ENCODE measurements at regions not wholly inside any gene's neighbourhood (a gene's known extent, or its start where the extent isn't known, plus 50 kb on each side); places are given as distances from the start of the nearest gene placed in this dataset.

DNA sequence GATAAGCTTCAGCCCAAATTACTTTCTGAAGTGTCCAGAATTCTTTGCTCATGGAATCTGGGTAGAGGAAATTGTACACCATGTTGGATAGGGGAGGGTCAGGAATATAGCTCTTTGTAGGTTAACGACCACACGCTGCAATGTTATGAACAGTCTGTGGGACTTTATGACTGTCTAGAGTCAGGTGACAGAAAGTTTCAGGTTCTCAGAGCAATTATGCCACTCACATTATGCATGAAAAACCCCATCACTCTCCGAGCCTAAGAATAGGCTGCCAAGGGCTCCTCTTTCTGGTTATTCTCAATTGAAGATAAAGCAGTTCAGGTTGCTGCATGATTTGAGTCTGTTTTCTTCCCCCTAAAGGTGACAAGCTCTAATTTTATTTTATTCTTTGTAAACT, 430.9 kb downstream of the ATP23 start:
- DNase-seq, result no peak

DNA sequence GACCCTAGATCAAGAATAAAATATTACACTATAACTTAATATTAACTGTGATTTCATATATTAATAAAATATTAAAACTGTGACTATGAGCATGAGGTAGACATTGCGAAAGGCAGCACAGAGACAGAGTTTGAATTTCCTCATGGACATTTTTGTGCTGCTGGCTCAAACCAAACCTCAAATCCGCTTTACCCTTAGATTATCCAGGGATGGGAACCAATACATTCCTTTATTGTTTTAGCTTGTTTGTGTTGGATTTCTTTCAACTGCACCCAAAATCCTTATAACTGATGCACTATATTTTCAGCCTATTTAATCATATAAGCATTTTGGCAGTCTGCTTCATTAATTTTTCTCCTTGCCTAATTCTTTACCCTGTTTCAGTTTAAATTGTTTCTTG, 436.7 kb downstream of the ATP23 start:
- DNase-seq, result no peak

DNA sequence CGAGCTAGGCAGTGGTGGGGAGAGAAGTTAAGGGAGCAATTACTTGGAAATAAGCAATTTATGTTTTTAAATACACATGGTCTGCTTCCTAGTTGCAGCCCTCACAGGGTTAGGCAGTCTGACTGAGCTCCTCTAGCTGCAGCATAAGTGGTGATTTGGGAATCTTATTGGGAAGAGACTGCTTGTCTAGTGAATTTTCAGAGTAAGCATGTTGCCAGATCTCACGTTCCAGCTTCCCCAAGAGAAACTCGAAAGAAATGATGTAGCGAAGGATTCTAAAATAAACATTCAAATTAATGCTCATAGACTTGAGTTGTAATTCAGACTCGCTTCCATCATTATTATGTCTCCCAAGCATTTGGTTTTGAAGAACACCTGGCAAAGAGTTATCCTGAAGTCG, 440.2 kb downstream of the ATP23 start:
- no peak for DNase-seq

DNA sequence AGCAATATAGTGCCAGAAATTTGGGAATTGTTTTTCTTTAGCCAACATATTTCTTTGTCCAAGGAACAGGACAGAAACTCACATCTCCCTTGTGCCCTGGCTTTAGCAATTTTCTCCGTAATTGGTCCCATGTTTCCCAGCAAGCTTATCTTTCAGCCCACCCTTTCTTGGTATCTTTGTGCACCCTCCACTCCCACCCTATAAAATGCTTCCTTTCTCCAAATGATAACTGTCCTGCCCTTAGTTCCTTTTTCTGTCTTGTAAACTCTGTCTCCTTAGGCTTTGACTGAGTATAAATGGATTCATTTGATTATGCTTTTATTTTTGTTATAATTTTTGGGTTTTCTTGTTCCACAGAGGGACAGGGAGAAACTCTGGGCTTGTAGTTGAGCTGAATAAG, 442.8 kb downstream of the ATP23 start:
- no peak for DNase-seq

DNA sequence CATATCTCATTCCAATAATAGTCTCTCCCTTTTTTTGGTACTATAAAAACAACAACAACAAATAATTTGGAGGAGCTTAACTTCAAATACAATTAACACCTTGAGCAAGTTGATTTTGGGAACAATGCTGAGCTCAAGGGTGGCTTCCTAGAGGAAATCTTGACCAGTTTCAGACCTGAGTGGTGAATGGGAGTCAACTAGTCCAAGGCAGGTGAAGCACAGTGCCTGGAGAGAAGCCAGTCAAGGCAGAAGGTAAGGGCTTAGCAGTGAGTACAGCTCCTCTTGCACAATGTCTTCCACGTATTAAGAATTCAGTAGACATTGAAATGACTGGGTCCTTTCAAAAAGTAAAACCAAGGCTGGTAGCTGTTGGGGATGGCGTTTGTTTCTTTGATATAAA, 444.8 kb downstream of the ATP23 start:
- DNase-seq, result no peak

DNA sequence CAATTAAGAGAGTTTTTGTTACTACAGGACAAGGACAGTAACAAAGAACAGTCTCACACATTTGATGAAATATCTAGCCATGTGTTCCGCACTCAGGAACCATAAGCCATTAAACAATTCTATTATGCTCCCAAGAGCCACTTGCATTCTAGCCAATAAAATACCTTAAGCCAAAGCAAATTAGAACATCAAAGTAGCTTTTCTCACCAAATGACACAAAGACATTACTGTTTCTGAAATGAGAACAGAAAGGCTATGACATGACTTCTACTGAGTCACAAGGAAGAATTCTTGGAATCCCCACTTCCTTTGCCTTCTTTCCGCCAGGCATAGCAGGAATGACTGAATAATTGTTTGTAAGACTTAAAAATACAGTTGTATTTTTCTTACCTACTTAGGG, 445.8 kb downstream of the ATP23 start:
- no peak for DNase-seq

DNA sequence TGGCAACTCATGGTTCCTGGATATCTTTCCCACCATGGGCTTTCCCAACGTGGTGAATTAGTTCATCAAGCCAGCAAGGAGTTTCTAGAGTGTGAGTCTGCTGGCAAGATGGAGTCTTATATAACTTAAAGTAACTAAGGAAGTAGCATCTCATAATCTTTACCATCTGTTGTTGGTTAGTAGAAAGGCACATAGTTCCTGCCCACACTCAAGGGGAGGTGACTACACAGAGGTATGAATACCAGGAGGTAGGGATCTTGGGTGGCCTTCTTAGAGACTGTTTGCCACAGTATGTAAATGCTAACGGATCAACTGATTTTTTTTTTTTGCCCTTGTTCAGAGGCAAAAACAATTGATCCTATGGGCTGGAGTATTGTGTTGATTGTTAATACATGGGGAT, 446.9 kb downstream of the ATP23 start:
- DNase-seq, result no peak

DNA sequence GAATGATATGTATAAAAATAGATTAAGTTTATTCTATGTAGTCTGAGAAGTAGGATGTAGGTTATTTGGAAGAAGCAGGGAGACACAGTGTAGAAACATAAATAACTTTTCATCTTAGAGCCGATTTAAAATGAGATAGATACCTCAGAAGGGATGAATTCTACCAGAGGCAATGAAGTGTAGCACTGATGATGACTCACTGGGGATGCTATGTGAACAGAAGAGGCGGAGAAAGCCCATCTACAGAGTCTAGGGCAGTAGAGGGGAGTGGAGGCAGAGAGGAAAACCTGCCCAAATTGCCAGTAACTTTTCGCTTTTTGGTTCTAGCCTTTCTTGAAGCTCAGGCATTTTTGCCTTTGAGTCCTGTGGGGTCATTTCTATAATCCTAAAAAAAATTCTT, 451.8 kb downstream of the ATP23 start:
- DNase-seq, result no peak

DNA sequence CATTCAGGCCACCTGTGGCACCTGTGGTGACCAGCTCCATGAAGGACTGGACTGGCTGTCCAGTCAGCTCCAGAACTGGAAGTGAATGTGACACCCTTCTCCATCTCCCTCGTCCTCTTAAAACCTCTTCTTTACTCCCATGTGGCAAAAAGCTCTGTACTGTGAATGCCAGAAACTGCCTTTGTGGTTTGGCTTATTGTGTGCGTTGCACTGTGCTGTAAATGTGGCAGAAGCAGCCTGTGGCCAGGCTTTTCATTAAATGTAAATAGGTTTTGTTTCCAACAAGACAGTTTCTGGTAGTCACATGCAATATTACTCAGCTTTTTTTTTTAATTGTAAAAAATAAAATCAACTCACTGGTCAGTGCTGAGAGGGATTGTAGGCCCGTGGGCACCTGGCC, 453.7 kb downstream of the ATP23 start:
- no peak for DNase-seq

DNA sequence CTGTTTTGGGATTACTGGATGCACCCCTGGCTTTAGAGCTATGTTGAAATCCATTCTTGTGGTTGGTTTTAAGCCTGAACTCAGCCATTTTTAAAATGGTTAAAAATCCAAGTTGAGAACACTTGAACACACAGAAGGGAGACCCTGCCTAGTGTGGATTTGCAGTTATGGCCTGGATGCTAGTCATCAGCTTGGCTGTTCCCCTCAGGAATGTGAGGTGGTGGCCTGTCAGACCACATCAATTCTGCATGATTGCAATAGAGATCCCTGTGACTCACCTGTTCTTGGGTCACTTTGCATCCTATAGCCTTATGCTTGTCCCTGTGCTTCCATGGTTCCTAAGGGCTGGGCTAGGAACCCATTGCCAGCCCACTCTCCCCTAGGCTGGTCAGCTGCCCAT, 454.1 kb downstream of the ATP23 start:
- DNase-seq, result no peak

DNA sequence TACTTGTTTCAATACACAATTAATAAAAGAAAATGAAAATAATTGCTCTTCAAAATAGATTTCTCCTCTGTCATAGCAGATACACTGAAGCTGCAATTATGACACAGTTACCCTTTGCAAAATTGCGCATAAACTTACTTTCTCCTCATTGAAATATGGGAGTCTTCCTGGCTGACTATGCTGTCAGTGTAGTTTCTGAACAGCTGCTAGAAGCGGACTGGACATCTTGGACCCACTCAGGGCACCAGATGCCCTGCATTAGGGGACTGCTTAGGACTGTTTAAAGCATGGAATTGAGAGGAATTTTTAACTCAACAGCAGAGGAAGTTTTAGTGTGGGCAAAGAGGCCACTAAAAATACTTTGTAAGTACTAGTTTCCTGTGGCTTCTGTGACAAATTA, 454.9 kb downstream of the ATP23 start:
- no peak for DNase-seq

DNA sequence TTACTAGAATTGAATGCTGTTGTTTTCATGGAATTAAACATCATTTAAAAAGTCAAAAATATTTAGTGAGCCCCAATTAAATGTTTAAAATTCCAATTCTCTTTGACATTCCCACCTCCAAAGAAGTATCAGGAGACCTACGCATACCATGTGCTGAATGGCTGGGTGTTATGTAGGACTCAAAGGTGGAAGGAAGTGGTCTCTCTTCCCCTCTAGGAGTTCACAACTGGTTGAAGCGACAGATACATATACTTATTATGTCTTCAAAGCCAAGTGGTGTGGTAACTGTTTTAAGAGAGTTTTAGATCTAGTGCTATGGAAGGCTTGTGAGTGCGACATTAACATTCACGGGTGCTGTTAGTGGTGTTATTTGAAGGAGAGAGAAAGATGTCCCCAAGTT, 464.0 kb downstream of the ATP23 start:
- DNase-seq, result no peak

DNA sequence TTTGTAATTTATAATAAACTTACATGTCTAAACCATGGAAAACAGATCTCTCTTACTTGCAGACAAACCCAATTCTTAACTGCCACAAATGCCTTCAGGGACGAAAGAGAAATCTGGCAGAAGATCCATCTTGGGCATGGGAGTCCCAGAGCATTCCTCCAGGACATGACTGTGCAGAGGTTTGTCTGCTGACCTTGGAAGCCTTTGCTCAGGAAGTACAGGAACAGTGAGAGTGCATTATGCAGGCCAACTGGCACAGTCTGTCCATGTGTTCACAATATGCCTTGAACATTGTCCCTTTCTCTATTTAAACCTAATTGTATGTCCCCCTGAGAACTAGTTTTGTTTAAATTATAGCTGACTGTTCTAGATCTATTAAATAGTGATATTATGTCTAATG, 467.1 kb downstream of the ATP23 start:
- no peak for DNase-seq

DNA sequence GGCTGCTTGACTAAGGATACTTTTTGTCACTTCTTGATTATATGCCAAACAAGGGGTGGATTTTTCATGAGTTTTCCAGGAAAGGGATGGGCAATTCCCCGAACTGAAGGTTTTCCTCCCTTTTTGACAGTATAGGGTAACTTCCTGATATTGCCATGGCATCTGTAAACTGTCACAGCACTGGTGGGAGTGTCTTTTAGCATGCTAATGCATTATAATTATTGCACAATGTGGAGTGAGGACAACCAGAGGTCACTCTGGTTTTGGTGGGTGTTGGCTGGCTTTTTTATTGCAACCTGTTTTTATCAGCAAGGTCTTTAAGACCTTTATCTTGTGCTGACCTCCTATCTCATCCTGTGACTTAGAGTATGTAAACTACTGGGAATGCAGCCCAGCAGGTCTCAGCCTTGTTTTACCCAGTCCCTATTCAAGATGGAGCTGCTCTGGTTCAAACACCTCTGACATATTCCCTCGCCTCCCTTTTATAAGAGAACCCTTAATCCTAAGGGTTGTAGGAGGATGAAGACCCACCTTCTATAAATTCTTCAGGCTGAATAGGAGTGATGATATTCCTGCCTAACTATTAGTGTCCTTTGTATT, 471.2 kb downstream of the ATP23 start:
- peak; percentile 13 to 33 for DNase-seq

DNA sequence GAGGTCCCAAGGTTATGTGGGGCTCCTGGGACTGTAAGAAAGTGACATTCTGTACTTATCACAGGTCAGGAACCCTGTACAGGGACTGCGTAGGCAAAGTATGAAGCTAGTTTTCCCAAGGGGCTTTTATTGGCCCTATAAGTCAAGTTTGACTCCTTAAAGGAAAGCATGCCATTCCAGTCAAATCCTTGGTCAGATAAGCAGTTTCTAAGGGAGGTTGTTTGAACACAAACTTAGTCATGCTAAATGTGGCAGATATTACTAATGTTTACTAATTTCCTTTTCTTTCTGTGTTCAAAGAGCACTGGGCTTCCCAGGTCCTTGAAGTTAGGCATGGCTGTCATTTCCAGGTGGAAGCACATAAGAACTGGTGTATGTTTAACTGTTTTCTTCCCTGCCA, 472.4 kb downstream of the ATP23 start:
- no peak for DNase-seq

DNA sequence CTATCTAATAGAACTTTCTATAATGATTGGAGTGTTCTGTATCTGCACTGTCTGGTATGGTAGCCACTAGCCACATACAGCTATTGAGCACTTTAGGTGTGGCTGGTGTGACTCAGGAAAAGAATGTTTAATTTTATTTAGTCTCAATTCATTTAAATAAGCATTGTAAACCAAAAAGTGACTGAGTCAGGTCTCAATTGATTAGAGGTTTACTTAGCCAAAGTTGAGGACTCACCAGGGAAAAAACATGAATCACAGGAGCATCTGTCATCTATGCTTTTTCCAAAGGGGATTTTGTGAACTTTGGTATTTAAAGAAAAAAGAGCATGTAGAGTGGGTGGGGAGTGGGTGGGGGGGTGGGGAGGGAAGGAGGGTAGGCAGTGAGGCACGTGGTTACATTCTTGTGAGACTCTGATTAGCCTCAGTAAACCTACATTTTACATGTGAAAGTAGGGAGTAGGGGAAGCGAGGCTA, 473.1 kb downstream of the ATP23 start:
- DNase-seq, result peak in 1 of 2 donors; percentile 37

DNA sequence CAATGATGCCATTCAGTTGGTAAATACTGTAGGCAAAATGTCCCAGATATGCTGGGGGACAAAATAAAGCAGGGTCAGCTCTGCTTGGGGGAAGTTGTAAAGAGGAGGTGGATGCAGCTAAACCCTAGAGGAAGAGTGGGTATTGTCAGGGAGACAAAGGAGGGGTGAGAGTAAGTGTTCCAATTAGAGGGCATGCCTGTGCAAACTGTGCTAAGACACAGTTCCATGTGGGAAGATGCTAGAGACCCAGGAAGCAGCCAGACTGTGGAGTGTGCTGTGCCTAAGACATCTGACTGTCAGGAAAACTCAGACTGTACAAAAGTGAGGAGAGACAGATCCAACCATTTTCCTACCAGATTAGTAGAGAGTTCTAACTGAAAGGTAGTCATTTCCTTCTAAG, 474.3 kb downstream of the ATP23 start:
- no peak for DNase-seq

DNA sequence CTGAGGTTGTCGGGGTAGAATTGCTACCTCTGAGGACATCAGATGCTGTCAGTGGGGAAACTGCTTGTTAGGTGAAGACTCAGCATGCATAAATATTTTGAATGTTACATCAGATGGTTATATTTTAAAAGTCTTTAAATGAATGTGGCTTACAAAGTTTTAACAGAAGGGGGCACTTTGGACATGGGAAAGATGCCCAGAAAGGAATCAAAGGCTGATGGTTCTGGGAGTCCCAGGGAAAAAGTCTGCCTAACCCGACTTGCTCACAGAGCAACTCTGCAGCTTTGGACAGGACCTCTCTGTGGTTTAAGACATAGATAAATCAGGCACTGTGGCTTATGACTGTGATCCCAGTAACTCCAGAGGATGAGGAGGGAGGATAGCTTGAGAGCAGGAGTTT, 474.9 kb downstream of the ATP23 start:
- DNase-seq, result no peak

DNA sequence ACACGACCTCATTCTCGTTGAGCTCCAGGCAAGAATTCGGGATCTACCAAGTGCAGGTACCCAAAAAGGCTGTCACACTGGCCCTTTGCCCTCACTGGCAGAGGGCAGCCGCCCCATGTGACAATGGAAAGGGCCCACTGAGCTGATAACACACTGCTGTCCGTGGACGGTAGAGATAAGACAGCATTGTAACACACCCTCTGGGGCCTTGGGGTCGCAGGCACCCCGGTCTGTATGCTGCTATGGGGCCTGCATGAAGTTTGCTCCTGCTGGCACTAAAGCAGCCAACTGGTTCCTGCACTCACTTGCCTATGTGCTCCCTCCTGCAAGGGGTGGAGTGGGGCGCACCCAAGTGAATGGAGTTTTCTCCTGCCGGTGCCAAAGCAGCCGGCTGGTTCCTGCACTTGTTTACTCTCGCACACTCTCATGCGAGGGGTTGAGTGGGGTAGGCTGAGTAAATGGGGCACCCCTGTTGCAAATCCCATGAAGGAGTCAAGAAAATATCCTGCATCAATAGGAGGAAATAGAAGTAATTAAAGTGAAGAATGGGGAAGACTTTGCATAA, 477.9 kb downstream of the ATP23 start:
- no peak for DNase-seq

DNA sequence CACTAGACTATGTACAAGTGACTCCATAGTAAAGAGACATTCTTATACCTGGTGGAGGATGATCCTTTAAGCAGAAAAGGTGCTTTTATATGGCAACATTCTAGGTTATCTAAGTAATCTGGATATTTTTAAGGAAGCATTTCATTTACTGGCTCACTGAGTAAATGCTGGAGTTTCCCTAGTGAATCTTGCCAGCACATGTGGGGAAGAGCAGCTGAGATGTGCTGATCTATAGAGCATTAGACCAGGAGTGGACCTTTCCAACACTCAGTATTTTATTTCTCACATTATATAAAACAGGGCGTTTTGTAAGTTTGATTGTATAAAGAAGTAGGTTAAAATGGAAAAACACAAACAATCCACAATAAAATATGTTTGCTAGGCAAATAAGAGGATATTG, 478.5 kb downstream of the ATP23 start:
- no peak for DNase-seq

DNA sequence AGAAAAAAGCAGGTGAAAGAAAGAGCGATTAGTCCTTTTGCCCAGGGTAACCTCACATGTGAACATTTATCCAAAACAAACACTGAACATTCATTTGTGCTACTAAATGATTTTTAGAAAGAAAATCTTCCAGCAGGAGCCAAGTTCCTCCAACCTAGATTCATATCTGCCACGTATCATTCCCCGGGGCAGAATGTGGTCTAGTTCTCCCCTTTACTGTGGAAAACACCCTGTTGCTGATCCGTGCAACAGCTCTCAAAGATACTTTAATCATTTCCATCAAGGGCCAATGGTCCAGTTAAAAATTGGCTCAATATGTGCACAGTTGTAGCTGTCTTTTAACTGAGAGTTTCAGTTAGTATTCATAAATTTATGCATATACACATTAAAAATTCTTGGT, 479.1 kb downstream of the ATP23 start:
- no peak for DNase-seq

DNA sequence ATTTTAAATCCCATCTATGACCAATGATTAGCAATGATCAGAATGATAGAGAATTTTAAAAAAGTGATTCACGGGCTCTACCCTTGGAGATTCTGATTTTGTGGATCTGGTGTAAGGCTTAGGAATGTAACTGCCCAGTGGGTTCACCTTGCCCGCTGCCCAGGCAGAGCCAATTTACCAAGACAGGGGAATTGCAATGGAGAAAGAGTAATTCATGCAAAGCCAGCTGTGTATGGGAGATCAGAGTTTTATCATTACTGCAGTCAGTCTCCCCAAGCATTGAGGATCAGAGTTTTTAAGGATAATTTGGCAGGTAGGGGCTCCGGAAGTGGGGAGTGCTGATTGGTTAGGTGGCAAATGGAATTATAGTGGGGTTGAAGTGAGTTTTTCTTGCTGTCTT, 480.6 kb downstream of the ATP23 start:
- no peak for DNase-seq

DNA sequence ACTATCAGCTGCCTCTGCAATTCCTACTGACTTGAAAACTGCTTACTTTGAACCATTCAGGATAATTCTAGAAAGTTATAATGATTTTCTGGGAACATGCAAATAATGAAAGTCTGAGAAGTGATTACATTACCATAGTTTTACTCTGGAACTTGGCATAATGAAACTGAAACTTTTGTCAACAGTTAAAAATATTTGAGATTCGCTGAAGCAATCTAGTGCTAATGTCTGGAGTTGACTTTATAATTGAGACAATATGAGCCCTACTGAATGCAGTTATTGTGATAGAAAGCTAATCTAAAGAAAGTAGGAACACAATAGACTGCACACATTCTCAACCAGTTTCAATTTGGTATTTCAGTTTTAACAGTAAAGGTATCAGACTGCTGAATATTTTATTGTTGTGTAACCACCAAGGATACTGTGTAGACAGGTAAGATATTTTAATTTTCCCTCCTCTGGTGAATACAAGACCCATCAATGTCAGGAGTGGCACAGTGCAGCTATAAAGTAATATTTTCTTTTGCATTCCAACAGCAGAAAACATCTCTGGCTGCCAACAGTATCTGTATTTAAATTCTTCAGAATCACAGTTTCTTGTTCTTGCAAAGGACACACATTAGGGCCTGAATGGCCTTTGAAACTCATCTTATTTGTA, 483.5 kb downstream of the ATP23 start:
- no peak for DNase-seq

DNA sequence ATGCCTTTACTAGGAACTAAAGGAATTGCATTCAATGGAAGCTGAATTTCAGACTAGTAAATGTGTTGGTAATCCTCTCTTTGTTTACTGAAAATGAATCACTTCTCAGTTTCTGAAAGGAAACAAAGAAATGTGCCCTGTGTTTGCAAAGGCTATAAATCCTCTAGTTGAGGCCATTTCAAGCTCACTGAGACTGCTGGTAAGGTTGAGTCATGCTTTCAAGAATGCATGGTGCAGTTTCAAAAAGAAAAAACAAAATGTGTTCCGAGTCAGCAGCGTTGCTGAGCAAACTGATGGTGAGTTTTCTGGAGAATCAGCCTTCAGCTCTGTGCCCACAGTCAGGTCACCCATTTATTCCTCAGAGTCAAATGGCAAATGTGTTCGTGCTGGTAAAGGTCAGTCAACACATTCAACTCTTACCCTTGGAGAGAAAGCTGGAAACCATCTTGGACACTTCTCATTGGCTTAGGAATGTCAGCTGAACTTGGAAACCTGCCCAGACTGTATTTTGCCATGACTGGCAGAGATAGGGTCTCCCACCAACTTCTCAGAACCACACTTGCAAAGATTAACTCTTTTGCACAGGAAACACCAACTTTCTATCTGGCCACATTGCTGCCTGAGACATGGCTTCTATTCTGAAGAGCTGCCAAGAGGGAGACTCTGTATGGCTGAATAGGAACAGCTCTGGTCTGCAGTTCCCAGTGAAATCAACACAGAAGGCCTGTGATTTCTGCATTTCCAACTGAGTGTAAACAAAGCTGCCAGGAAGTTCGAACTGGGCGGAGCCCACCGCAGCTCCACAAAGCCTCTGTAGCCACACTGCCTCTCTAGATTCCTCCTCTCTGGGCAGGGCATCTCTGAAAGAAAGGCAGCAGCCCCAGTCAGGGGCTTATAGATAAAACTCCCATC, 484.4 kb downstream of the ATP23 start:
- DNase-seq, result no peak
